ENCODE measurements at regions not wholly inside any gene's neighbourhood (a gene's known extent, or its start where the extent isn't known, plus 50 kb on each side); places are given as distances from the start of the nearest gene placed in this dataset.

GRCh38 chr12:65649126-65649525 lies 175.2 kb upstream of the HMGA2 start:
- no peak overlapping the region for H3K4me3 ChIP-seq (ENCODE audit: low read depth, low read length)
- DNase-seq (ENCODE audit: low read depth): peak; percentile 99
- TF ChIP-seq, protein P1, sequence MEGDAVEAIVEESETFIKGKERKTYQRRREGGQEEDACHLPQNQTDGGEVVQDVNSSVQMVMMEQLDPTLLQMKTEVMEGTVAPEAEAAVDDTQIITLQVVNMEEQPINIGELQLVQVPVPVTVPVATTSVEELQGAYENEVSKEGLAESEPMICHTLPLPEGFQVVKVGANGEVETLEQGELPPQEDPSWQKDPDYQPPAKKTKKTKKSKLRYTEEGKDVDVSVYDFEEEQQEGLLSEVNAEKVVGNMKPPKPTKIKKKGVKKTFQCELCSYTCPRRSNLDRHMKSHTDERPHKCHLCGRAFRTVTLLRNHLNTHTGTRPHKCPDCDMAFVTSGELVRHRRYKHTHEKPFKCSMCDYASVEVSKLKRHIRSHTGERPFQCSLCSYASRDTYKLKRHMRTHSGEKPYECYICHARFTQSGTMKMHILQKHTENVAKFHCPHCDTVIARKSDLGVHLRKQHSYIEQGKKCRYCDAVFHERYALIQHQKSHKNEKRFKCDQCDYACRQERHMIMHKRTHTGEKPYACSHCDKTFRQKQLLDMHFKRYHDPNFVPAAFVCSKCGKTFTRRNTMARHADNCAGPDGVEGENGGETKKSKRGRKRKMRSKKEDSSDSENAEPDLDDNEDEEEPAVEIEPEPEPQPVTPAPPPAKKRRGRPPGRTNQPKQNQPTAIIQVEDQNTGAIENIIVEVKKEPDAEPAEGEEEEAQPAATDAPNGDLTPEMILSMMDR (IDR thresholded peaks at IDR 0.05; ENCODE audit: insufficient read depth, low read length): no peak

DNA sequence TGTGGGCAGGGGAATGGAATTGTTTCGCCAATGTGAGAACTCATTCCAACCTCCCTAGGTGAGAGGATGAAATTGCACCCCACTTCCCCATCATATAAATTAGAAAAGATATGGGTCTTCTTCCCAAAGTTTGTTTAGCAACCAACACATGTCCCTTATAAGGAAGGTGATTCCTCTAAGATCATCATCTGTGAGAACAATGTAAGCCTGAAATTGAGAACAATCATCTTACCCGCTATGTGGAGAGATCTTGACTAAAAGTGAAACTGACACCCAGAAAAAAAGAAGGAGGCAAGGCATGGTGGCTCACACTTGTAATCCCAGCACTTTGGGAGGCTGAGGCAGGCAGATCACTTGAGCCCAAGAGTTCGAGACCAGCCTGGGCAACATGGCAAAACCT lies 173.2 kb upstream of the HMGA2 start:
- H3K4me3 ChIP-seq (ENCODE audit: low read depth, low read length): no peak overlapping the region
- no peak for DNase-seq (ENCODE audit: low read depth)
- TF ChIP-seq, protein P1 (IDR thresholded peaks at IDR 0.05; ENCODE audit: insufficient read depth, low read length): no peak

DNA sequence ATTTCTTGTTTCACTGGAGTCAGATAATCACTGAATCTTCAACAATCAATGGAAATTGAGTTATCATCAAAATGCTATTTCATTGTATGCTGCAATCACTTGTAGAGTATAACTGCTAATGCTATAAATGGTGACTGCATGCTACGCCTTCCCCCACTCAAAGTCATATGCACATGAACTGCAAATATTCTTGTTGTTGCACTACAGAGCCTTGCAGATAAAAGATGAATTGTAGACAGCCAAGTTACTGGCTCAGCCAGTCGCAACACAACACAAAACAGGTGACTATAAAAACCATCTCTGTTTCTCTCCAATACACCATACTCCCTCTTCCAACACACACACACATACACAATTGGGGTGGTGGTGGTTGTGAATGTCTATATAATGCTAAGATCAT lies 171.0 kb upstream of the HMGA2 start:
- DNase-seq (ENCODE audit: low read depth): no peak
- TF ChIP-seq, protein P1 (IDR thresholded peaks at IDR 0.05; ENCODE audit: insufficient read depth, low read length): no peak
- no peak overlapping the region for H3K4me3 ChIP-seq (ENCODE audit: low read depth, low read length)

GRCh38 chr12:65653946-65654629 lies 170.2 kb upstream of the HMGA2 start:
- no peak overlapping the region for H3K4me3 ChIP-seq (ENCODE audit: low read depth, low read length)
- TF ChIP-seq, protein P1 (IDR thresholded peaks at IDR 0.05; ENCODE audit: insufficient read depth, low read length): no peak
- DNase-seq (ENCODE audit: low read depth): no peak

DNA sequence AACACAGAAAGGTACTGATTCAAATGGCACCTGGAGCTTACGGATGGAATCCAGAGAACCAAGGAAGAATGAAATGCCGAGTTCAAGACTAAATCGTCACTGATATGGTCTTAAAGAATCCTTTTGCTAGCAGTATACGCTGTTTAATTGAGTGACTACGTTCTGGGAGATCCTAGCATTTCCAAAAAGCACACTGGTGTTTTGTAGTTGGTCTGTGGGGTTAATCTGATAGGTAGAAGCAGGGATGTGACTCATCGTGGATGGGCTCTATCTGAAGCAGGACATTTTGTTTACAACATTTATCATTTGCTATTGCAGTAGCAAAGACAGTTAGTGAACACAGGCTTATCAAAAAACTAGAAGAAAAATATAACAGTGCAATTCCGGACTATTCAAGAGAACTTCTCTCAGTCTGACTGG lies 169.2 kb upstream of the HMGA2 start:
- no peak overlapping the region for H3K4me3 ChIP-seq (ENCODE audit: low read depth, low read length)
- TF ChIP-seq, protein P1 (IDR thresholded peaks at IDR 0.05; ENCODE audit: insufficient read depth, low read length): no peak
- peak; percentile 59 for DNase-seq (ENCODE audit: low read depth)

DNA sequence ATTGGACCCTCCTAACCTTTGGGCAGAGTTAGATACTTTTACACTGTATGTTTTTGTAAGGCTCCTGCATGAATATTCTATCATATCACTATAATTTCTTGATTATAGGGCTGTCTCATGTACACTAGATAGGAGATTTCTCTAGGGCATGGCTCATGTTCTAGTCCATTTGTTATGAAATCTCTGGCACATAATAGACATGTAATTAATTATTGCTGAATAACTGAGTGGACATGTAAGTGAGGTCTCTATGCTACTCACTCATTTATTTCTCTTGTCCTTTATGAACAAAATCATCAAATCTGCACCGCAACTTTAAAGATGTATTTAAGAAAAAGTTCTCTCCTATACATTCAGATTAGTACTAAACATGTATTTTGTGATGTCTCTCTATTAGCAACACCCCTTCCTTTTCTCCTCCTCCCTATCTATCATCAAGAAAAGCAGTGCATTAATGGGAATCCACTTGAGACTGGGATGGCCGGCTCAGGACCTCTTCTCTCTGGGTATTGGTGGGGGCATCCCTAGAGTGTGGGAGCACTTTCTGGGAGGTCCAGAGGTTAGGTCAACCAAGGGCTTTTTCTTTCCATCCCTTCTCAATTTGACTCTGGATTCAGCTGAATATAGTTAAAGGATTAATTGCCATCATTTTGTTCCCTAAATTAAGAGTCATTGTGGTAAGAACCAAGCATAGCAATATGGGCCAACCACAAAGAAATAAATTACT lies 168.0 kb upstream of the HMGA2 start:
- no peak for DNase-seq (ENCODE audit: low read depth)
- H3K4me3 ChIP-seq (ENCODE audit: low read depth, low read length): no peak overlapping the region
- TF ChIP-seq, protein P1 (IDR thresholded peaks at IDR 0.05; ENCODE audit: insufficient read depth, low read length): no peak

Measured in fibroblast of the aortic adventitia (primary cell).